ENCODE measurements at regions not wholly inside any gene's neighbourhood (a gene's known extent, or its start where the extent isn't known, plus 50 kb on each side); places are given as distances from the start of the nearest gene placed in this dataset.

DNA sequence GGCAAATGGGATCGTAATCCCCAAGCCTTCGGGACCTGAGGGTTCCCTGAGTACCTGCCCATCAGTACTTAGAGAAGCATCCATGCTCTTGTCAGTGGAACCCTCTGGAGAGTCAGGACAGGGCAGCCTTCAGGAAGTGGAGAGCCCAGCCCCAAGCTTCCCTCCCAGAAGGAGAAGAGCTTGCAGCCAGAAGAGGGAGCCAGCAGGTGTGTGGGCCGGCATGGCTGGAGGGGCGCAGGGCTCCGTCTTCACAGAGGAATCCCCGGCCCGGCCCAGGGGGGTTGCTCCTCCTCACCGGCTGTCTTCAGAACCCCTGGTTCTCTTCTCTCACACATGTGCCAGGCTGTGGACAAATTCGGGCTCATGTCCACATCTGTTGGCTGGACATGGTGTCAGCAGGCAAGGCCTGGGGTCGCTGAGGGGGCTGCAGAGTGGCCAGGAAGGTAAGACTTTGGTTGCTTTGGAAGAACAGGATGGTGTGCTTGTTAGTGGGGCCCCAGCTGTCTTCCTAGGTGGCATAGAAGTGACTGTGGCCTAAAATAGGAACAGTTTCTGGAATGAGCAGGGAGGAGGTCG, 58.9 kb upstream of the RXRA start:
- Histone ChIP-seq H3K27ac (ENCODE audit: low read length) (no peak overlapping the region), H3K36me3 (ENCODE audit: control insufficient read depth in 1 of 2, insufficient read depth in 2 of 2, low read length in 2 of 2) (no peaks in the 10 kb centered on the region), H3K27me3 (ENCODE audit: low read depth, low read length) (no peaks in the 10 kb centered on the region), H3K4me3 (ENCODE audit: low read depth in 1 of 2, low read length in 2 of 2) (no peak overlapping the region), H3K9me3 (ENCODE audit: control insufficient read depth in 1 of 2, low read length in 2 of 2) (no peaks in the 10 kb centered on the region), H3K4me1 (ENCODE audit: control insufficient read depth in 1 of 2, insufficient read depth in 2 of 2, low read length in 2 of 2) (no peaks in the 10 kb centered on the region)

GRCh38 chr9:134267881-134268724, 58.2 kb upstream of the RXRA start:
- Histone ChIP-seq H3K36me3 (ENCODE audit: control insufficient read depth in 1 of 2, insufficient read depth in 2 of 2, low read length in 2 of 2) (no peaks in the 10 kb centered on the region), H3K27ac (ENCODE audit: low read length) (no peak overlapping the region), H3K4me3 (ENCODE audit: low read depth in 1 of 2, low read length in 2 of 2) (no peak overlapping the region), H3K27me3 (ENCODE audit: low read depth, low read length) (no peaks in the 10 kb centered on the region), H3K4me1 (ENCODE audit: control insufficient read depth in 1 of 2, insufficient read depth in 2 of 2, low read length in 2 of 2) (no peaks in the 10 kb centered on the region), H3K9me3 (ENCODE audit: control insufficient read depth in 1 of 2, low read length in 2 of 2) (no peaks in the 10 kb centered on the region)

DNA sequence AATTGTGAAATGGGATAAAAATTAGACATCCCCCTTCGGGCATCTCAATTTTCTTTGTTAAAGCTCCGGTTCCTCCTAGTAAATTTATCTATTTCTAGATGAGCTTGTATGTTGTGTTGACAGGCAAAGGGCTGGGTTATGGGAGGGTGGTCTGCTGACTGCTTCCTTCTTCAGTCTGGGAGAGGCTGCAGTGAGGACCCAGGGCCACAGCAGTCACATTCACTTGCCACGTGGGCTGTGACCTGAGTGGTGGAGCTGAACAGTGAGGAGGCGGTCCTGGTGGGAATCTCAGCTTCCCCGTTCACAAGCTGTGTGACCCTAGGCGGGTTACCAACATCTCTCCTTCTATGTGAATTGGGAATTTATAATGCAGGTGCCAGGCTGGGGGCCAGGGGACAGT, 57.5 kb upstream of the RXRA start:
- no peak overlapping the region for H3K27ac ChIP-seq (ENCODE audit: low read length)
- H3K9me3 ChIP-seq (ENCODE audit: control insufficient read depth in 1 of 2, low read length in 2 of 2): no peaks in the 10 kb centered on the region
- H3K27me3 ChIP-seq (ENCODE audit: low read depth, low read length): no peaks in the 10 kb centered on the region
- H3K4me1 ChIP-seq (ENCODE audit: control insufficient read depth in 1 of 2, insufficient read depth in 2 of 2, low read length in 2 of 2): no peaks in the 10 kb centered on the region
- H3K4me3 ChIP-seq (ENCODE audit: low read depth in 1 of 2, low read length in 2 of 2): no peak overlapping the region
- H3K36me3 ChIP-seq (ENCODE audit: control insufficient read depth in 1 of 2, insufficient read depth in 2 of 2, low read length in 2 of 2): no peaks in the 10 kb centered on the region

GRCh38 chr9:134271338-134272301, 54.6 kb upstream of the RXRA start:
- H3K4me1 ChIP-seq (ENCODE audit: control insufficient read depth in 1 of 2, insufficient read depth in 2 of 2, low read length in 2 of 2): no peaks in the 10 kb centered on the region
- peaks cover 3% of the 10 kb centered on the region for H3K27me3 ChIP-seq (ENCODE audit: low read depth, low read length)
- no peaks in the 10 kb centered on the region for H3K36me3 ChIP-seq (ENCODE audit: control insufficient read depth in 1 of 2, insufficient read depth in 2 of 2, low read length in 2 of 2)
- H3K4me3 ChIP-seq (ENCODE audit: low read depth in 1 of 2, low read length in 2 of 2): no peak overlapping the region
- no peak overlapping the region for H3K27ac ChIP-seq (ENCODE audit: low read length)
- no peaks in the 10 kb centered on the region for H3K9me3 ChIP-seq (ENCODE audit: control insufficient read depth in 1 of 2, low read length in 2 of 2)

GRCh38 chr9:134272302-134273023, 53.8 kb upstream of the RXRA start:
- H3K27ac ChIP-seq (ENCODE audit: low read length): no peak overlapping the region
- H3K4me1 ChIP-seq (ENCODE audit: control insufficient read depth in 1 of 2, insufficient read depth in 2 of 2, low read length in 2 of 2): no peaks in the 10 kb centered on the region
- no peak overlapping the region for H3K4me3 ChIP-seq (ENCODE audit: low read depth in 1 of 2, low read length in 2 of 2)
- peaks cover 3% of the 10 kb centered on the region for H3K27me3 ChIP-seq (ENCODE audit: low read depth, low read length)
- no peaks in the 10 kb centered on the region for H3K9me3 ChIP-seq (ENCODE audit: control insufficient read depth in 1 of 2, low read length in 2 of 2)
- H3K36me3 ChIP-seq (ENCODE audit: control insufficient read depth in 1 of 2, insufficient read depth in 2 of 2, low read length in 2 of 2): no peaks in the 10 kb centered on the region

- Histone ChIP-seq H3K4me3 (ENCODE audit: low read depth in 1 of 2, low read length in 2 of 2) (no peak overlapping the region), H3K27me3 (ENCODE audit: low read depth, low read length) (peaks cover 3% of the 10 kb centered on the region), H3K9me3 (ENCODE audit: control insufficient read depth in 1 of 2, low read length in 2 of 2) (no peaks in the 10 kb centered on the region), H3K27ac (ENCODE audit: low read length) (no peak overlapping the region), H3K36me3 (ENCODE audit: control insufficient read depth in 1 of 2, insufficient read depth in 2 of 2, low read length in 2 of 2) (no peaks in the 10 kb centered on the region), H3K4me1 (ENCODE audit: control insufficient read depth in 1 of 2, insufficient read depth in 2 of 2, low read length in 2 of 2) (no peaks in the 10 kb centered on the region)
Observed at GRCh38 chr9:134273647-134274046, 52.6 kb upstream of the RXRA start.

- Histone ChIP-seq H3K4me1 (ENCODE audit: control insufficient read depth in 1 of 2, insufficient read depth in 2 of 2, low read length in 2 of 2) (no peaks in the 10 kb centered on the region), H3K9me3 (ENCODE audit: control insufficient read depth in 1 of 2, low read length in 2 of 2) (no peaks in the 10 kb centered on the region), H3K27me3 (ENCODE audit: low read depth, low read length) (peaks cover 3% of the 10 kb centered on the region), H3K36me3 (ENCODE audit: control insufficient read depth in 1 of 2, insufficient read depth in 2 of 2, low read length in 2 of 2) (no peaks in the 10 kb centered on the region), H3K4me3 (ENCODE audit: low read depth in 1 of 2, low read length in 2 of 2) (no peak overlapping the region), H3K27ac (ENCODE audit: low read length) (no peak overlapping the region)
Observed at GRCh38 chr9:134275375-134275774, 50.9 kb upstream of the RXRA start.

DNA sequence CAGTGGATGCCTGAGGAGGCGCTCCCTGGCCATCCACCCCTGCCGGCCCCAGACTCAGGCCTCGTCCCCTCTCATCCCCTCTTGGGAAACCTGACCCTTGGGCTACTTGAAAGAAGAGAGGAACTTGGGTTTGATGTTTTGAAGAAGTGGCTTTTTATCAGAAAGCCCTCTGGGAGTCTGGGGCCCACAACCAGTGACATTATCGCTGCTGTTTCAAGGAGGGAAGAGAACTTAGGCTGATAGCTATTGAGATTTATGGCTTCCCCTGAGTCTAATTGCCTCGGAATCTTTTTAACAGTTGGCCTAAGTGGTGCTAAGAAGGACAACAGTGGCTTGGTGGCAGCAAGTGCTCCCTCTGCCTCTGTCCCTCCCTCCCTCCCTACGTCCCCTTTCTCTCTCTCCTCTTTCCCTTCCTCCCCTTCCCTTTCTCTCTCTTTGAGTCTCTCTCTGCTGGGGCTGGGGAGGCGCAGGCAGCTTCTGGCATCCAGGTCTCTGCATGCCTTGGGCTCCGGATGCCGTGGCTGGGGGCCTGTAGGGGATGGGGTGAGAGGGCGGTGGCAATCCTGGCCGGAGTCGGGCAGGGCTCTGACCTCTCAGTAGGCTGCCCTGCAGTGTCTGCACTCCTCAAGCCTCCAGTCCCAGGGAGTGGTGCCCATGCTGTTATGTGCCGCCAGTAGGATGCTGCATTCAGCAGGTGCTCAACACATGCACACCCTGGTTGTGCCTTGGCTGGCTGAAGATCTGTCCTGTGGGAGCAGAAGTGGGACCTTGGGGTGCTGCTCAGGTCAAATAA, 49.6 kb upstream of the RXRA start:
- no peaks in the 10 kb centered on the region for H3K36me3 ChIP-seq (ENCODE audit: control insufficient read depth in 1 of 2, insufficient read depth in 2 of 2, low read length in 2 of 2)
- H3K27ac ChIP-seq (ENCODE audit: low read length): no peak overlapping the region
- no peak overlapping the region for H3K4me3 ChIP-seq (ENCODE audit: low read depth in 1 of 2, low read length in 2 of 2)
- H3K27me3 ChIP-seq (ENCODE audit: low read depth, low read length): peaks cover 3% of the 10 kb centered on the region
- no peaks in the 10 kb centered on the region for H3K4me1 ChIP-seq (ENCODE audit: control insufficient read depth in 1 of 2, insufficient read depth in 2 of 2, low read length in 2 of 2)
- no peaks in the 10 kb centered on the region for H3K9me3 ChIP-seq (ENCODE audit: control insufficient read depth in 1 of 2, low read length in 2 of 2)

Measured in muscle layer of duodenum (tissue), 2 donors.